Epithelial cell of esophagus (primary cell): ENCODE measurements at regions not wholly inside any gene's neighbourhood (a gene's known extent, or its start where the extent isn't known, plus 50 kb on each side); places are given as distances from the start of the nearest gene placed in this dataset.

ENCODE experiments used
- DNase-seq: peaks from one replicate; pipeline ENCODE4 v3.0.0; 2010; ENCODE audit warnings: low read depth
- H3K4me3 ChIP-seq: 2 replicates; pipeline ENCODE4 v1.5.1; 2011; ENCODE audit warnings: mild to moderate bottlenecking, low read length, control low read depth
- TF ChIP-seq, protein P1 (sequence below): IDR thresholded peaks from 2 replicates; pipeline ENCODE4 v1.5.1; 2011; ENCODE audit warnings: low read depth, mild to moderate bottlenecking, low read length, control low read depth, inconsistent platforms; ENCODE audit not compliant: insufficient read depth; ENCODE audit errors: missing control alignments

GRCh38 chr5:9801908-9802307, 171.8 kb upstream of the TAS2R1 start:
- TF ChIP-seq, protein P1, sequence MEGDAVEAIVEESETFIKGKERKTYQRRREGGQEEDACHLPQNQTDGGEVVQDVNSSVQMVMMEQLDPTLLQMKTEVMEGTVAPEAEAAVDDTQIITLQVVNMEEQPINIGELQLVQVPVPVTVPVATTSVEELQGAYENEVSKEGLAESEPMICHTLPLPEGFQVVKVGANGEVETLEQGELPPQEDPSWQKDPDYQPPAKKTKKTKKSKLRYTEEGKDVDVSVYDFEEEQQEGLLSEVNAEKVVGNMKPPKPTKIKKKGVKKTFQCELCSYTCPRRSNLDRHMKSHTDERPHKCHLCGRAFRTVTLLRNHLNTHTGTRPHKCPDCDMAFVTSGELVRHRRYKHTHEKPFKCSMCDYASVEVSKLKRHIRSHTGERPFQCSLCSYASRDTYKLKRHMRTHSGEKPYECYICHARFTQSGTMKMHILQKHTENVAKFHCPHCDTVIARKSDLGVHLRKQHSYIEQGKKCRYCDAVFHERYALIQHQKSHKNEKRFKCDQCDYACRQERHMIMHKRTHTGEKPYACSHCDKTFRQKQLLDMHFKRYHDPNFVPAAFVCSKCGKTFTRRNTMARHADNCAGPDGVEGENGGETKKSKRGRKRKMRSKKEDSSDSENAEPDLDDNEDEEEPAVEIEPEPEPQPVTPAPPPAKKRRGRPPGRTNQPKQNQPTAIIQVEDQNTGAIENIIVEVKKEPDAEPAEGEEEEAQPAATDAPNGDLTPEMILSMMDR = no peak
- H3K4me3 ChIP-seq = no peak overlapping the region
- DNase-seq = no peak

GRCh38 chr5:9799606-9800005, 169.5 kb upstream of the TAS2R1 start:
- no peak overlapping the region for H3K4me3 ChIP-seq
- DNase-seq = no peak
- TF ChIP-seq, protein P1 = no peak

GRCh38 chr5:9790276-9790675, 160.1 kb upstream of the TAS2R1 start:
- no peak for DNase-seq
- TF ChIP-seq, protein P1 = no peak
- H3K4me3 ChIP-seq = no peak overlapping the region

GRCh38 chr5:9789777-9790176, 159.6 kb upstream of the TAS2R1 start:
- DNase-seq = no peak
- TF ChIP-seq, protein P1 = no peak
- no peak overlapping the region for H3K4me3 ChIP-seq

DNA sequence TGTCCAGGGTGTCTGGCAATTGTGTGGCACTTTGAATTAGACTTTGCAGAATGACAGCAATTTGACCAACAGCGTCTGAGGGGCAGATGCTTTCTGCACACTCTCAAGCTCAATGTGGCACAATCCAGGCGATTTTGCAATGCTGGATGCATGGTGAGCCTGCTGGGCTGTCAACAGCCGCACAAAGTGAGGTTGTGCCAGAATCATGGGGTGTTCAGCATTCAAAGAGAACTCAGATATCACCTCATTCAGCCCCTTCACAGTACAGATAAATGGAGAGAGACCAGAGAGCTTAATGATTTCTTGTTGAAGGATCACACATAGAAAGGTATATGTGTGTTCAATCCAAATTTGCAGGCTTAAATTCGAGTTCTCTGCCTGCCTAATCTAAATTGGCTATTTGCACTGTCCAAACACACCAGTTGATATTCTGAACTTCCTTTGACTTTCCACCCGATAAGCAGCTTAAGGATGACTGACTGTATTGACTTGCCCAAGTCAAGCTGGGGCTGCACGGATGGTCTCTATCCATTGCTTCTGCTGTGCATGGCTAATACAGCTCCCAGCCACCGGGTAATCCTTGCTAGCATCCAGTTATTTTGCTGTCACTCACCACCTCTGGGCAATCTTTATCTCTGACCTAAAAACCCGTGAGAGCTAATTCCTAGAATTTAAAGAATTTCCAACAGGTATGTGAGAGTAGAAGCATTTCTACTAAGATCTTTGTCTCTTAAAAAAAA, 157.9 kb upstream of the TAS2R1 start:
- DNase-seq = no peak
- no peak overlapping the region for H3K4me3 ChIP-seq
- TF ChIP-seq, protein P1 = no peak

- DNase-seq = peak; percentile 70
- TF ChIP-seq, protein P1 = no peak
Observed at GRCh38 chr5:9786380-9787360, 156.5 kb upstream of the TAS2R1 start.

More at GRCh38 chr5:9786380-9787360, 156.5 kb upstream of the TAS2R1 start:
- H3K4me3 ChIP-seq = no peak overlapping the region
